ENCODE measurements at regions not wholly inside any gene's neighbourhood (a gene's known extent, or its start where the extent isn't known, plus 50 kb on each side); places are given as distances from the start of the nearest gene placed in this dataset.

DNA sequence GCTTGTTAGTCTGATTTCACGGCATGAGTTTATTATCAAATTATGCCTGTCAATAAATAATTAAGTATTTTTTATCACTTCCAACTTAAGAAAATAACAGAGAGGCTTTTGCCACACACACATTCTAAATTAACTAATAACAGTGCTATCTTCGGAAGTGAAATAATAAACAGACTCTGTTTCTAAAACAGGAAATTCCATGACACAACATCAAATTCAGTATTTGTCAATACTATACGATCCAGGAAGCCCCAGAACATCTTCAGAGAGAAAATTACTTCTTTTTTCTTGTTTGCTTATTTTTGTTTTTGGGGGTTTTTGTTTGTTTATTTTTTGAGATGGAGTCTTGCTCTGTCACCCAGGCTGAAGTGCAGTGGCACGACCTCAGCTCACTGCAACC is 150.7 kb upstream of the PRDM1 start:
- H3K36me3 ChIP-seq (ENCODE audit: control insufficient read depth in 4 of 4, insufficient read depth in 4 of 4, low read length in 4 of 4), result no peaks in the 10 kb centered on the region
- ATAC-seq (ENCODE audit: insufficient read depth, low FRiP score), result no peak
- no peak overlapping the region for H3K9ac ChIP-seq (ENCODE audit: insufficient read depth in 1 of 2, low read length in 2 of 2)
- no peaks in the 10 kb centered on the region for H3K27me3 ChIP-seq (ENCODE audit: control insufficient read depth in 3 of 3, insufficient read depth in 3 of 3, low read length in 2 of 3)
- peaks cover 0 to 2% (median 0%) of the 10 kb centered on the region in 5 donors for H3K4me1 ChIP-seq (ENCODE audit: control insufficient read depth in 5 of 5, insufficient read depth in 5 of 5, low read length in 5 of 5)
- 31 to 51% methylated on average over 4 of the region's 4 CpGs for WGBS, 2 donors
- no peak for DNase-seq
- H3K9me3 ChIP-seq (ENCODE audit: control insufficient read depth in 4 of 4, insufficient read depth in 3 of 4, low read length in 3 of 4), result no peaks in the 10 kb centered on the region
- no peak overlapping the region for H3K4me3 ChIP-seq
- TF ChIP-seq, protein P1, sequence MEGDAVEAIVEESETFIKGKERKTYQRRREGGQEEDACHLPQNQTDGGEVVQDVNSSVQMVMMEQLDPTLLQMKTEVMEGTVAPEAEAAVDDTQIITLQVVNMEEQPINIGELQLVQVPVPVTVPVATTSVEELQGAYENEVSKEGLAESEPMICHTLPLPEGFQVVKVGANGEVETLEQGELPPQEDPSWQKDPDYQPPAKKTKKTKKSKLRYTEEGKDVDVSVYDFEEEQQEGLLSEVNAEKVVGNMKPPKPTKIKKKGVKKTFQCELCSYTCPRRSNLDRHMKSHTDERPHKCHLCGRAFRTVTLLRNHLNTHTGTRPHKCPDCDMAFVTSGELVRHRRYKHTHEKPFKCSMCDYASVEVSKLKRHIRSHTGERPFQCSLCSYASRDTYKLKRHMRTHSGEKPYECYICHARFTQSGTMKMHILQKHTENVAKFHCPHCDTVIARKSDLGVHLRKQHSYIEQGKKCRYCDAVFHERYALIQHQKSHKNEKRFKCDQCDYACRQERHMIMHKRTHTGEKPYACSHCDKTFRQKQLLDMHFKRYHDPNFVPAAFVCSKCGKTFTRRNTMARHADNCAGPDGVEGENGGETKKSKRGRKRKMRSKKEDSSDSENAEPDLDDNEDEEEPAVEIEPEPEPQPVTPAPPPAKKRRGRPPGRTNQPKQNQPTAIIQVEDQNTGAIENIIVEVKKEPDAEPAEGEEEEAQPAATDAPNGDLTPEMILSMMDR (IDR thresholded peaks at IDR 0.05; ENCODE audit: control extremely low read depth, extremely low read depth), result no peak
- no peak overlapping the region for H3K27ac ChIP-seq (ENCODE audit: low read depth in 1 of 2, low read length in 1 of 2)

DNA sequence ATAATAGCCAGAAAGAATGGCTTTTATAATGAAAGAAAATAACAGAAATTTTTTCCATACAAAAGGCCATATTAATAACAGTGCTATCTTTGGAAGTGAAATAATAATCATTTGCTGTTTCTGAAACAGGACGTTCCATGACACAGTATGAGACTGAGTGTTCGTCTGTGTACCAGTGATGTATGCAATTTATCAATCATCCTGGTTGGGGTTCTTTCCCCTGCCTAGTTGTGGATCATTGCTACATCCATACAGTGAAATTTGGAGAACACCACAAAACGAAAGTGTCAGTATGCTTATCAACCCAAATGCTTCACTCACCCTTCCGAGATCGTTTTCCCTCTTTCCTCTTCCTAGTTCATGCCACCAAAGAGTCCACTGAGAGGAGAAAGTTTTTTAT is 151.4 kb upstream of the PRDM1 start:
- DNase-seq (no peak), ATAC-seq (ENCODE audit: insufficient read depth, low FRiP score) (no peak)
- Histone ChIP-seq H3K4me1 (ENCODE audit: control insufficient read depth in 5 of 5, insufficient read depth in 5 of 5, low read length in 5 of 5) (peaks cover 0 to 2% (median 0%) of the 10 kb centered on the region in 5 donors), H3K27me3 (ENCODE audit: control insufficient read depth in 3 of 3, insufficient read depth in 3 of 3, low read length in 2 of 3) (no peaks in the 10 kb centered on the region), H3K27ac (ENCODE audit: low read depth in 1 of 2, low read length in 1 of 2) (no peak overlapping the region), H3K9ac (ENCODE audit: insufficient read depth in 1 of 2, low read length in 2 of 2) (no peak overlapping the region), H3K9me3 (ENCODE audit: control insufficient read depth in 4 of 4, insufficient read depth in 3 of 4, low read length in 3 of 4) (no peaks in the 10 kb centered on the region), H3K36me3 (ENCODE audit: control insufficient read depth in 4 of 4, insufficient read depth in 4 of 4, low read length in 4 of 4) (no peaks in the 10 kb centered on the region), H3K4me3 (no peak overlapping the region)
- WGBS, 2 donors, result 63 to 78% methylated on average over 5 of the region's 5 CpGs
- TF ChIP-seq, protein P1 (IDR thresholded peaks at IDR 0.05; ENCODE audit: control extremely low read depth, extremely low read depth), result no peak

- Histone ChIP-seq H3K9me3 (ENCODE audit: control insufficient read depth in 4 of 4, insufficient read depth in 3 of 4, low read length in 3 of 4) (no peaks in the 10 kb centered on the region), H3K27me3 (ENCODE audit: control insufficient read depth in 3 of 3, insufficient read depth in 3 of 3, low read length in 2 of 3) (no peaks in the 10 kb centered on the region), H3K27ac (ENCODE audit: low read depth in 1 of 2, low read length in 1 of 2) (no peak overlapping the region), H3K4me1 (ENCODE audit: control insufficient read depth in 5 of 5, insufficient read depth in 5 of 5, low read length in 5 of 5) (peaks cover 0 to 2% (median 0%) of the 10 kb centered on the region in 5 donors), H3K36me3 (ENCODE audit: control insufficient read depth in 4 of 4, insufficient read depth in 4 of 4, low read length in 4 of 4) (no peaks in the 10 kb centered on the region), H3K9ac (ENCODE audit: insufficient read depth in 1 of 2, low read length in 2 of 2) (no peak overlapping the region), H3K4me3 (no peak overlapping the region)
- DNase-seq (no peak), ATAC-seq (ENCODE audit: insufficient read depth, low FRiP score) (no peak)
- TF ChIP-seq, protein P1 (IDR thresholded peaks at IDR 0.05; ENCODE audit: control extremely low read depth, extremely low read depth), result no peak
- 82 to 88% methylated on average over 2 of the region's 2 CpGs for WGBS, 2 donors
Observed at GRCh38 chr6:105932440-105932839, 153.7 kb upstream of the PRDM1 start.

DNA sequence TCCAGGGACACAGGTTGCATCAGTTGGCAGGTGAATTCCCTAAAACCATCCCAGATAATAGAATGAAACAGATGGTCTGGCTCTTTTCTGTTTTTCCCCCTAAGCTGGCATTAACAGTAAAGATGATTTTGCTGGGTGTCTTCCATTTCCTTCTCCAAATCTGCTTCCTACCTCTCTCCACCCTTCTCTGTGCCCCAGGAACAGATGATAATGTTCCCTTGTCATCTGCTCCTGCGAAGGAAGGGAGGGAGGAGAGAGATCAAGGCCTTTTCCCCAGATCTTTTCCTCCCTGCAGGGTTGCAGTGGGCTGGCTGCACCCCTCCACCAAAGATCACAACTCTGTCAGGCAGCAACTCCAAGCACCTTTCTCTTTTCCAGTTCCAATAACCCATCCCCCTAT is 156.5 kb upstream of the PRDM1 start:
- WGBS, 2 donors, result 86 to 100% methylated on average over 1 of the region's 1 CpG
- no peak for DNase-seq

More for the DNA sequence above, 156.5 kb upstream of the PRDM1 start:
- H3K4me3 ChIP-seq, result no peak overlapping the region
- TF ChIP-seq, protein P1 (IDR thresholded peaks at IDR 0.05; ENCODE audit: control extremely low read depth, extremely low read depth), result no peak
- no peaks in the 10 kb centered on the region for H3K27me3 ChIP-seq (ENCODE audit: control insufficient read depth in 3 of 3, insufficient read depth in 3 of 3, low read length in 2 of 3)
- no peak overlapping the region for H3K9ac ChIP-seq (ENCODE audit: insufficient read depth in 1 of 2, low read length in 2 of 2)
- ATAC-seq (ENCODE audit: insufficient read depth, low FRiP score), result no peak
- H3K9me3 ChIP-seq (ENCODE audit: control insufficient read depth in 4 of 4, insufficient read depth in 3 of 4, low read length in 3 of 4), result no peaks in the 10 kb centered on the region
- H3K4me1 ChIP-seq (ENCODE audit: control insufficient read depth in 5 of 5, insufficient read depth in 5 of 5, low read length in 5 of 5), result peaks cover 0 to 2% (median 0%) of the 10 kb centered on the region in 5 donors
- H3K27ac ChIP-seq (ENCODE audit: low read depth in 1 of 2, low read length in 1 of 2), result no peak overlapping the region
- no peaks in the 10 kb centered on the region for H3K36me3 ChIP-seq (ENCODE audit: control insufficient read depth in 4 of 4, insufficient read depth in 4 of 4, low read length in 4 of 4)
